C4-2B (cell line): ENCODE measurements at regions not wholly inside any gene's neighbourhood (a gene's known extent, or its start where the extent isn't known, plus 50 kb on each side); places are given as distances from the start of the nearest gene placed in this dataset.

ENCODE experiments used
- H3K27ac ChIP-seq: fragments of 450-650 bp; 2 replicates; pipeline ENCODE4 v1.5.1; 2017
- CTCF ChIP-seq: fragments of 450-650 bp; conservative IDR thresholded peaks from 2 replicates; pipeline ENCODE4 v1.5.1; 2017; ENCODE audit warnings: mild to moderate bottlenecking
- ZFX ChIP-seq: fragments of 450-650 bp; IDR thresholded peaks from 2 replicates; pipeline ENCODE4 v1.6.1; 2017

DNA sequence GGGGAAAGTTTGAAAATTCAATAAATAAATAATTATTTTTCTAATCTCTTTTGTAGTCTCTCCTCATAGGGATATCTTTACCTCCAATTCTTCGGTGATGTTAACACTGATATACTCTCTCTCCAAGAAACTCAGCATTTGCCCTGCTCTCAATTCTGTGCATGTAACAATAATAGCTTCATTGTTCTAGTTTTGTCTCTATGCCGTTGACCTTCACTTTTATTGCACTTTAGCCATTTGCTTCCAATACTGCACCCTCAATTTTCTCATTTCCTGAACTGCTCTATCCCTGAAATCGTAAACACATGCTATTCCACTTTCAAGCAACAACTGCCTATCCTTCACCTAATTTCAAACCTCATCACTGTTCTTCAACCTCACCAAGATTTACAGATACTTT lies 645.0 kb downstream of the C12orf50 start:
- H3K27ac ChIP-seq = no peak overlapping the region
- no peak for TF ChIP-seq ZFX

GRCh38 chr12:87383680-87384079 lies 645.5 kb downstream of the C12orf50 start:
- TF ChIP-seq ZFX (no peak), CTCF (no peak)
- no peak overlapping the region for H3K27ac ChIP-seq

GRCh38 chr12:87382959-87383566 lies 646.1 kb downstream of the C12orf50 start:
- no peak for TF ChIP-seq ZFX
- no peak for TF ChIP-seq CTCF
- no peak overlapping the region for H3K27ac ChIP-seq

DNA sequence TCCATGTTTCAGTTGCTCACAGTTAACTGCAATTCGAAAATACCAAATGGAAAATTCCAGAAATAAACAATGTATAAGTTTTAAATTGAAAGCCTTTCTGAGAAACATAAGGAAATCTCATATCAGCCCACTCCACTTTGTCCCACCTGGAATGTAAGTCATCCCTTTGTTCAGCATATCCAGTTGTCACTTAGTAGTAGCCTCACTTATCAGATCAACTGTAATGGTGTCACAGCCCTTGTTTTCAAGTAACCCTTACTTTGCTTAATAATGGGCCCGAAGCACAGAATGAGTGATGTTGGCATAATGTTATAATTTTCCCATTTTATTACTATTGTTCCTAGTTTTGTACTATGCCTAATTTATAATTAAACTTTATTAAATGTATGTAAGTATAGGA lies 646.8 kb downstream of the C12orf50 start:
- TF ChIP-seq CTCF = no peak
- TF ChIP-seq ZFX = no peak

DNA sequence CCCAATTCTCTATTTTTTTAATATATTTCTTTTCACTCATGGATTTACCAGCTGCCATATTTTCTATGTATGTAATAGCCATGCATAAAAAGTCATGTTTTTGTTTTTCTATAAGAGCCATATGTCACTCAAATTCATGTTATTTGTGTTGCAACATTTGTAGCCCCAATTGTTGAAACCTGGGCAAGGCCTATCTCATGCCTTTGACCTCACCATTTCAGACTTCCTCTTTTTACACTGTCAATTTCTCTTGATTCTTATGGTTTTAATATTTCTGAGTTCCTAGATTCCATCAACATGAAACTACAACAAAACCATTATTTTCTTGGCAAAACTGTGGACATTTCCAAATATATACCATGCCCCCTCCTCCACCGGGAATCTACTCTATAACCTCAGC lies 647.5 kb downstream of the C12orf50 start:
- TF ChIP-seq ZFX (no peak), CTCF (no peak)
- no peak overlapping the region for H3K27ac ChIP-seq

More for the DNA sequence above, 646.8 kb downstream of the C12orf50 start:
- no peak overlapping the region for H3K27ac ChIP-seq

DNA sequence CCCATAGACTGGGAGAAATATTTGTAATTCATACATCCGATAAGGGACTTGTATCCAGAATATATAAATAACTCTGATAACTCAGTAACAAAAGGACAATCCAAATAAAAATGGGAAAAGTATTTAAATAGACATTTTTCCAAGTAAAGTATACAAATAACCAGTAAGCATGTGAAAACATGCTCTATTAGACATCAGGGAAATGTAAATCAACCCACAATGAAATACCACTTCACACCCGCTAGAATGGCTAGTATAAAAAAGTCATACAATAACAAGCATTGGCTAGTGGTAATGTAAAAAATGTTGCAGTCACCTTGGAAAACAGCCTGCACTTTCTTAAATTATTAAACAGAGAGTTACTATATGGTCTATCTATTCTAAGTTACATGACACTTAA lies 650.7 kb downstream of the C12orf50 start:
- no peak overlapping the region for H3K27ac ChIP-seq
- no peak for TF ChIP-seq CTCF
- no peak for TF ChIP-seq ZFX

DNA sequence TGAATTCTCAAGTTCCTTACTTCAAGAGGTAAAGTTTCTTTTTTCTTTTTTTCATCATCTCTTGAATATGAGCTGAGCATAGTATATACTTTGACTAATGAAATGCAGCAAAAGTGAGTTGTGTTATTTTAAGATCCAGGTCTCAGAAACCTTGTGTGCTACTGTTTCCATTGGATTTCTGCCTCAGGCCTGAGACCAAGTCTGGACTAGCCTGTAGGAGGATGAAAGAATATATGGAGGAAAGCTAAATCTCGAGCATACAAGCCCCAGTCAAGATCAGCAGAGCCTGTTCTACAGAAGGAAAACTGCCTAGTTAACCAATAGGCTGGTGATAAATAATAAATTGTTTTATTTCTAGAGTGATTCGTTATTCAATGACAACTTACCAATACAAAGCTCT lies 652.5 kb downstream of the C12orf50 start:
- H3K27ac ChIP-seq = no peak overlapping the region
- TF ChIP-seq ZFX (no peak), CTCF (no peak)

GRCh38 chr12:87369161-87369560 lies 660.0 kb downstream of the C12orf50 start:
- TF ChIP-seq CTCF (no peak), ZFX (no peak)
- H3K27ac ChIP-seq = no peak overlapping the region
